Left ventricle myocardium inferior (tissue), 1 donor: ENCODE measurements at regions not wholly inside any gene's neighbourhood (a gene's known extent, or its start where the extent isn't known, plus 50 kb on each side); places are given as distances from the start of the nearest gene placed in this dataset.

Source experiments
- DNase-seq: peaks from one replicate; pipeline ENCODE4 v3.0.0-alpha.2; 2020
- H3K27ac ChIP-seq: fragments of 200-600 bp; replicated peaks from 2 replicates; pipeline ENCODE4 v1.8.0; 2021
- H3K27me3 ChIP-seq: fragments of 200-600 bp; 2 replicates; pipeline ENCODE4 v1.8.0; 2021; ENCODE audit warnings: low read depth
- H3K36me3 ChIP-seq: fragments of 200-600 bp; 2 replicates; pipeline ENCODE4 v1.8.0; 2021
- H3K4me1 ChIP-seq: fragments of 200-600 bp; 2 replicates; pipeline ENCODE4 v1.8.0; 2021
- H3K4me3 ChIP-seq: fragments of 200-600 bp; 2 replicates; pipeline ENCODE4 v1.8.0; 2021; ENCODE audit warnings: mild to moderate bottlenecking, moderate library complexity
- H3K9me3 ChIP-seq: fragments of 200-600 bp; replicated peaks from 2 replicates; pipeline ENCODE4 v1.8.0; 2021
- CTCF ChIP-seq: fragments of 200-600 bp; IDR thresholded peaks from 2 replicates; pipeline ENCODE4 v1.8.0; 2021; ENCODE audit warnings: antibody characterized with exemption, mild to moderate bottlenecking, borderline replicate concordance
- intact Hi-C: fragments of 100-400 bp; cut with micrococcal nuclease; formaldehyde crosslinking; loops from one replicate; pipeline ENCODE4 v1.11.0; 2022
- donor health status: DM: no; HTN: yes; CAD: no; lungs with severe emphysema.

DNA sequence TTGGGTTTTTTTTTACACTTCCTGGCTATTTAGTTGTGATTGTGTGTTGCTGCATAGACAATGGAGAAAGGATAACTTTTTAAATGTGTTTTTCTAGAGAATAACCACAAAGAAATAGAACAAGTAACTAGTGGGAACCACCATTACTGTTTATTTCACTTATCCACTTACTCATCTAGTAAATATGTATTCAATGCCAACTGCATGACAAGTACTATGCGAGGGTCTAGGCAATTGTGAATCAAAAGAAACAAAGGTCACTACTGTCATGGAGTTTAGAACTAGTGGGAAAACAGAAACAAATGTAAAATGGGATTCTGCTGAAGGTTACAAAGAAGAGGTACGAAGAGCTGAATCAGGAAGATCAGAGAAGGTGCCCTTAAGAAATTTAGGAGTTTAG is 600.9 kb upstream of the ROBO2 start:
- Histone ChIP-seq H3K9me3 (no peaks in the 10 kb centered on the region), H3K27me3 (no peaks in the 10 kb centered on the region), H3K27ac (no peak overlapping the region), H3K36me3 (no peaks in the 10 kb centered on the region), H3K4me3 (no peak overlapping the region), H3K4me1 (no peaks in the 10 kb centered on the region)
- TF ChIP-seq CTCF: no peak
- no peak for DNase-seq
- intact Hi-C loops: no loop called here

DNA sequence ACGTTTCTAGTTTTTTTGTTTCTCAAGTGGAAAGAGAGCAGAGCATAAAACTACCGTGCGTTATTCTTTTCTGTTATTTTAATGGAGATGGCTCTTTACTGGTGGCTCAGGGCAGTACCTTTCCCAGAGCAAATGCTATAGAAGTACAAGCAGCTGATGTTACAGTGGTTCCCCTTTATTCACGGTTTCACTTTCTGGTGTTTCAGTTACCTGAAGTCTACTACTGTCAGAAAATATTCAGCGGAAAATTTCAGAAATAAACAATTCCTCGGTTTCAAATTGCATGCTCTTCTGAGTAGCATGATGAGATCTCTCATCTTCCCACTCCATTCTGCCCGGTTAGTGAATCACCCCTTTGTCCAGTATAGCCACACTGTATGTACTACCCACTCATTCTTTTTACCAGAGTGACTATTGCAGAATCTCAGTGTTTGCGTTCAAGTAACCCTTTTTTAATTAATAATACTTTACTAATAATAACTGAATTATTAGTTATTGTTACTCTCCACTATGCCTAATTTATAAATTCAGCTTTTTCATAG is 597.5 kb upstream of the ROBO2 start:
- H3K9me3 ChIP-seq: no peaks in the 10 kb centered on the region
- H3K4me1 ChIP-seq: no peaks in the 10 kb centered on the region
- TF ChIP-seq CTCF: no peak
- no peak overlapping the region for H3K4me3 ChIP-seq
- DNase-seq: no peak
- H3K27ac ChIP-seq: no peak overlapping the region
- H3K36me3 ChIP-seq: no peaks in the 10 kb centered on the region
- no peaks in the 10 kb centered on the region for H3K27me3 ChIP-seq
- intact Hi-C loops: no loop called here

DNA sequence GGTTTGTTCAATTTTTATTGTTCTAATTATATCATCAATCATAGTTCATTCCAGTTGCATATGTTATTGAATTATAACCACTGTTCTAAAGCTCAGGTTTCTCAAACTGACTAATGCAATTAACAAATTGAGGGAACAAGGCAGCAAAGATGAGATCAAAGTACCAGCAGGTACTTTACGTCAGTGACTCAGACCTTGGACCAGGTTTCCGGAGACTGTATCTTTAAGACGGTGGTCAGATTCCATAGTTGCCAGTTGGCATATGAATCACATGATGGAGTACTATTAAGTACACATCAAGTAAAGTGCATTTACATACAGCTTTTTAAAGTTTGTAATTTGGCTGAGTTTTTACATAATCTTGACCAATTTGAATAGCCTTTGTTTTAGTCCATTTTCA is 583.6 kb upstream of the ROBO2 start:
- Histone ChIP-seq H3K9me3 (peaks cover 11% of the 10 kb centered on the region), H3K36me3 (no peaks in the 10 kb centered on the region), H3K27ac (no peak overlapping the region), H3K4me1 (no peaks in the 10 kb centered on the region), H3K27me3 (no peaks in the 10 kb centered on the region), H3K4me3 (no peak overlapping the region)
- DNase-seq: no peak
- TF ChIP-seq CTCF: no peak
- intact Hi-C loops: no loop called here

- Histone ChIP-seq H3K27ac (no peak overlapping the region), H3K36me3 (no peaks in the 10 kb centered on the region), H3K4me3 (no peak overlapping the region), H3K4me1 (no peaks in the 10 kb centered on the region), H3K9me3 (no peaks in the 10 kb centered on the region), H3K27me3 (no peaks in the 10 kb centered on the region)
- intact Hi-C loops: no loop called here
- DNase-seq: no peak
- TF ChIP-seq CTCF: no peak
Measured at GRCh38 chr3:76463501-76463900, 576.4 kb upstream of the ROBO2 start.

DNA sequence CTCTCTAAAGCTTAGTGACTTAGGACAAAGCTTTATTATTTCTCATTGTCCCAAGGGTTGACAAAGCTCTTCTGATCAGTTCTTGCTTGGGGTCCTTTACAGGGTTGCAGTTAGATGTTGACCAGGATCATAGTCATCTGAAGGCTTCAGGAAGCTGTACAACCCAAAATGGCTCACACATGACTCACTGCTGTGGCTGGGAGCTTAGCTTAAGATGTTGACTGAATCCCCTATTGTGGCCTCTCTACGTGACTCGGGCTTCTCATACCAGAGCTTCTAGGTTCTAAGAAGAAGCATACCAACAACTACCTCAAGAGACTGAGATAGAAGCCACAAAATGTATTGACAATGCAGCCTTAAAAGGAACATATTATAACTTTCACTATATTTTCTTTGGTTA is 569.6 kb upstream of the ROBO2 start:
- TF ChIP-seq CTCF: no peak
- Histone ChIP-seq H3K36me3 (no peaks in the 10 kb centered on the region), H3K4me3 (no peak overlapping the region), H3K9me3 (no peaks in the 10 kb centered on the region), H3K4me1 (no peaks in the 10 kb centered on the region), H3K27me3 (no peaks in the 10 kb centered on the region), H3K27ac (no peak overlapping the region)
- intact Hi-C loops: no loop called here
- no peak for DNase-seq

DNA sequence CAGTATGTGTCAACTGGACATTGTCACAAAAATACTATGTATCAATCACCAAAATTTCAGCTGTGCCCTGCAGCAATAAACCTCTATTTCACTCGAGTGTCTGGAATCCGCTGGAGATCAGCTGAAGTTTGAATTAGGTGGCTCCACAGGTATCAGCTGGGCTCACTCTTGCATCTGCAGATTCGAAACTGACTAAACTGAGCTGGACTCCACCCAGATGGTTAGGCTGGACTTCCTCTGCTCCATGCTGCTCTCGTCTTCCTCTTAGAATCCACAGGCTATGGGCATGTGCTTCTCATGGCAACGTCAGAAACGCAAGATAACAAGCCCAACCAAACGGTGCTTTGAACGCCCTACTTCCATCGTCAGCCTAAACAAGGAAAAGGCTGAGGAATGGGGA is 565.3 kb upstream of the ROBO2 start:
- H3K36me3 ChIP-seq: no peaks in the 10 kb centered on the region
- H3K27me3 ChIP-seq: no peaks in the 10 kb centered on the region
- no peak overlapping the region for H3K27ac ChIP-seq
- no peaks in the 10 kb centered on the region for H3K4me1 ChIP-seq
- no peak overlapping the region for H3K4me3 ChIP-seq
- DNase-seq: no peak
- intact Hi-C loops: no loop called here
- no peaks in the 10 kb centered on the region for H3K9me3 ChIP-seq
- TF ChIP-seq CTCF: no peak
